NCI-H1105 (cell line): ENCODE measurements at regions not wholly inside any gene's neighbourhood (a gene's known extent, or its start where the extent isn't known, plus 50 kb on each side); places are given as distances from the start of the nearest gene placed in this dataset.

Source experiments
- DNase-seq: peaks from one replicate; lab custom pipeline; 2025; lab: John Stamatoyannopoulos, UW

- no peak for DNase-seq
These were observed 148.1 kb downstream of the PPARGC1A start for GRCh38 chr4:23741681-23742191.

- no peak for DNase-seq
These were observed 152.3 kb downstream of the PPARGC1A start for GRCh38 chr4:23737571-23737970.

DNA sequence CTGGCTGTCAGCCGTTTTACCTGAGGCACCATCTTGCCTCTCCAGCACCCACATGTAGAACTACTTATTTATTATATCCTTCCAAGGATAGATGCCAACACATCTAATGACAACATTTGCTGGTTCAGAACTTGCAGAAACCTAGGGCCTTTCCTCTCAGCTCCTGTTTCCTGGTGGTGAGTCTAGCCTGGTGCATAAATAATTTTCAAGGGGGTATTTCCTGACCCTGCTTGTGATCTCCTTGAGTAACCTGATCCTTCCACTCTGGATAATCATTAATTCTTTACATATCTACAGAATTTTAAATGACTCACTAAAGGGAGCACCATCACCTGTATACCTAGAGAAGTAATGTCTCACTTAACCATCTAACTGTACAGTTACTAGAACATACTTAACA, 153.4 kb downstream of the PPARGC1A start:
- no peak for DNase-seq

- no peak for DNase-seq
These were observed 155.8 kb downstream of the PPARGC1A start for GRCh38 chr4:23734000-23734399.

- no peak for DNase-seq
These were observed 156.4 kb downstream of the PPARGC1A start for GRCh38 chr4:23733476-23733875.

DNA sequence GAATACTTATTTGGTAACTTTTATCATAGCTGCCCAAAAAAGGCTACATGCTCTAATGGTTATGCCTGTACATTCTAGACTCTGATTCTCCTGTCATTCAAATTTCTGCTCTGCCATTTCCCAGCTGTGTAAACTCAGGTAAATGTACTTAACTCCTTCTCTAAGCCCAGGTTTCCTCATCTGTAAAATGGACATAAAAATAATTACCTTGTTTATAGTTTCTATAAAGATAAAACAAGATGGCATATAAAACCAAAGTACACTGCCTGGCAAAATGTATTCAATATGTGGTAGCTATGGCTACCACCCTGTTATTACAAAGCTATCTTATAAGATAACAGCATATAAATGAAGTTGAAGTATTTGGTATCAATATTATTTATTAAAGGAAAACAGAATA, 158.8 kb downstream of the PPARGC1A start:
- no peak for DNase-seq

- no peak for DNase-seq
These were observed 160.9 kb downstream of the PPARGC1A start for GRCh38 chr4:23728971-23729370.

- no peak for DNase-seq
These were observed 161.5 kb downstream of the PPARGC1A start for GRCh38 chr4:23728393-23728792.

DNA sequence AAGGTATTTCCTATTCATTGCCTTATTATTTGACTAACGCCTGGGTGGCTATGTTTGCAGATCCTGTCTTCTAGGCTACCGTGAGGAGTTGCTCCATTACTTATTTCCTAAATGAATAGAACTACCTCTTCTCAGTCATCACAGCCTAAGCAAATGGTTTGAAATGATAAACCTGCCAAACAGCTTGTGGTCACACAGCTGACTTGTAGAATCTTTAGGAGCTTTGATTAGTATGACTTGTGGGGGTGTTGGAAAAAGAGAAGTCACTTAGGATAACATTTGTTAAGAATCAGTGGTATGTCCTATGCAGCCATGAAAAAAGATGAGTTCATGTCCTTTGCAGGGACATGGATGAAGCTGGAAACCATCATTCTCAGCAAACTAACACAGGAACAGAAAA, 169.3 kb downstream of the PPARGC1A start:
- no peak for DNase-seq

- DNase-seq = no peak
These were observed 171.4 kb downstream of the PPARGC1A start for GRCh38 chr4:23718435-23718834.

- no peak for DNase-seq
These were observed 172.2 kb downstream of the PPARGC1A start for GRCh38 chr4:23717528-23718248.

GRCh38 chr4:23710298-23710697, 179.5 kb downstream of the PPARGC1A start:
- no peak for DNase-seq

GRCh38 chr4:23707652-23708026, 182.2 kb downstream of the PPARGC1A start:
- DNase-seq = no peak

DNA sequence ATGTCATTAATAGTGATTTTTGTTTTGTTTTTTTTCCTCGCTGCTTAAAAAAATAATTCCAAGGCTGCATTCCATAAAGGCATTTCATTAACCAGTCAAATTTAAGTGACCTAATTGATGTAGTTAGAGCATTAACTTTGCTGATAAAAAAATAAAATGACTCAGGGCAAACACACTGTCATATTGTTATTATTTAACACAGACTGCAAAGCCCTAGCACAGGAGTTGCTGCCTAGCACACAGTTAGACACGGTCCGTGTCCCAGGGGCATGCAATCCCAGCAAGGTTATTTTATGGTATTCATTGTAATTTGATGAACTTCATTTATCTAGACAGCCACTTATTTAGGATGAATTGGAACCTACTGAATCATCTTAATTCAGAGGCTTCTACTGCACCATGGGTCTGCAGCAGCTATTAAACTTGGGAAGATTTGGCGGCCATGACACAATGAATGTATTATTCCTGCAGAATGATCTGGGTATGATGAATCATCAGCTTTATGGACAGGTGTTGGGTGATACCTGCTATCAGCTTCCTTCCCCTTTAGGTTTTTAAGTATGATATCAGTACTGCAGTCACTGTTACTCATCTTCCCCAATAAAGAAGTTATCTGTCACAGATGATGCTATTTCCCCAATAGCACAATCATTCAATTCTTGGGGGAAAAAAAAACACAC, 182.7 kb downstream of the PPARGC1A start:
- DNase-seq = no peak

DNA sequence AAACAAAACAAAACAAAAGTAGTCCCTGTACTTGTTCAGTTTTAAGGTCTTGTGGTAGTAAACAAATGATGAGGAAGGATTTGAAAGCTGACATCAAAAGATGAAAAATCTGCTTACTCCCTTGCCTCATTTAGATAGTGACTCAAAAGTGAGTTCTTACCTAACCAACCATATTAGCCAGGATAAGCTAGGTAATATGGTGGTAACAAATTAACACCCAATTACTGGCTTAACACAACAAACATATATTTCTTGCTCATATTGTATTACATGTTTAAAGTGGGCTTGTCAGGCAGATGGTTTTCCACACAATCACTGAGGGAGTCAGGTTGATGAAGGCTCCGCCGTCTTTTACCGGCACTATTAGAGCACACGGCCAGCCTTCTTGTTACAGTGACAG, 189.7 kb downstream of the PPARGC1A start:
- no peak for DNase-seq

DNA sequence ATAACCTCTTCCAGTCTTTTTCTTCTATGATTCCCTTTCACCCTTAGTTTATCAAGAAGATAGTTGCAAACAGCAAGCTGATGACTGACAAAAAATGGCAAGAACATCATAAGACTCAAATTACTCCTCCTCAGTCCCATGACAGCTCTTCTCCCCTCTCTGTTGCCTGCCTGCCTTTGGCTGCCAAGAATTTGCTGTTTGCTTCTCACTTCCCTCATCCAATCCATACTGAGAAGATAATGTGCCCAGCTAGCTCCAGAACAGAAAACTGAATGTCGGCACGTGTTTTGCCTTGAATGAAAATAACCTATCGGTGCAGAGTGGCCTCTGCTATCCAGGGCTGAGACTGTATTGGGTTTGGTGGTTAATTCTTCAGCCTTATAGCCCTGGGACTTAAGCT, 192.1 kb downstream of the PPARGC1A start:
- no peak for DNase-seq

GRCh38 chr4:23697001-23697528, 192.8 kb downstream of the PPARGC1A start:
- DNase-seq = no peak

GRCh38 chr4:23686169-23686897, 203.5 kb downstream of the PPARGC1A start:
- no peak for DNase-seq

- no peak for DNase-seq
These were observed 204.4 kb downstream of the PPARGC1A start for GRCh38 chr4:23685471-23685870.

GRCh38 chr4:23680671-23681518, 209.0 kb downstream of the PPARGC1A start:
- no peak for DNase-seq

DNA sequence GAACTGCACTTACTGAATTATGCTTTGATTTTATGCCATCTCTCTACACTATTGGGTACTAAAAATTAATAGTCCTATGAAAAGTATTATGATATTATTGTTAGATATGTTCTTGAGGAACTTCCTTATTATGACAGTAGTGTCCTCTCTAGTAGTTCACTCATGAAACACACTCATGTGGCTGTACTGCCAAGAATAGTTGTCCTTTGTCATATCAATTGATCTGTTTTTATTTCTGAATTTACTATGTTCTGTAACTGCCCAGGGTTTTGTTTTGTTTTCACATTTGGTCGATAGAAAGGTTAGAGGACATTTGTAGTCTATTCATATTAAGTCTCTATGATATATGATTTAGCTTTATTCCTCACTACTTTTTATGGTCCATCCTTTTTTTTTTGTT, 215.2 kb downstream of the PPARGC1A start:
- DNase-seq = no peak

- DNase-seq = no peak
These were observed 222.2 kb downstream of the PPARGC1A start for GRCh38 chr4:23667659-23668058.
